Gastrocnemius medialis (tissue), 4 donors: ENCODE measurements at regions not wholly inside any gene's neighbourhood (a gene's known extent, or its start where the extent isn't known, plus 50 kb on each side); places are given as distances from the start of the nearest gene placed in this dataset.

Experiments used
- ATAC-seq, 2 donors: fragments of 150-250 bp; one replicate each; pipeline ENCODE4 v1.9.1; 2016
- DNase-seq, 2 donors: peaks; one replicate each; pipeline ENCODE4 v3.0.0-alpha.2; 2019
- H3K27ac ChIP-seq, 4 donors: fragments of 200-600 bp; sonication (generic); 1 replicate in 1 of 4; 2 replicates in 3 of 4; pipeline ENCODE4 v1.5.1; 2016 to 2018; ENCODE audit warnings: mild to moderate bottlenecking in 2 of 4, moderate library complexity in 1 of 4
- H3K27me3 ChIP-seq, 3 donors: fragments of 200-600 bp; sonication (generic) in 2 of 3; 1 replicate in 1 of 3; 2 replicates in 2 of 3; pipeline versions ENCODE4 v1.5.1 to v1.6.0; 2016 to 2019; ENCODE audit warnings: mild to moderate bottlenecking in 1 of 3, moderate library complexity in 1 of 3
- H3K36me3 ChIP-seq, 2 donors: fragments of 200-600 bp; sonication (generic) in 1 of 2; one replicate each; pipeline ENCODE4 v1.5.1; 2017 to 2018
- H3K4me1 ChIP-seq, 2 donors: fragments of 200-600 bp; sonication (generic) in 1 of 2; one replicate each; pipeline ENCODE4 v1.5.1; 2016 to 2017; ENCODE audit warnings: mild to moderate bottlenecking in 2 of 2
- H3K4me3 ChIP-seq, 4 donors: fragments of 200-600 bp; sonication (generic) in 3 of 4; 1 replicate in 1 of 4; 2 replicates in 3 of 4; pipeline ENCODE4 v1.5.1; 2016 to 2019; ENCODE audit warnings: mild to moderate bottlenecking in 2 of 4
- H3K9me3 ChIP-seq, 3 donors: fragments of 200-600 bp; sonication (generic) in 2 of 3; 1 replicate in 1 of 3; 2 replicates in 2 of 3; pipeline ENCODE4 v1.5.1; 2016 to 2019
- CTCF ChIP-seq, 5 experiments: fragments of 450-650 bp in 3 of 5; fragments of 200-600 bp in 2 of 5; sonication (generic) in 2 of 5; IDR thresholded peaks in 4 of 5; conservative IDR thresholded peaks in 1 of 5; 1 replicate in 4 of 5; 2 replicates in 1 of 5; pipeline ENCODE4 v1.5.1; 2016 to 2019; ENCODE audit warnings: antibody characterized with exemption in 5 of 5, mild to moderate bottlenecking in 3 of 5, moderate library complexity in 3 of 5
- POLR2A ChIP-seq, 2 donors: fragments of 450-650 bp; IDR thresholded peaks; one replicate each; pipeline ENCODE4 v1.6.1; 2017; ENCODE audit warnings: antibody characterized with exemption in 2 of 2, mild to moderate bottlenecking in 2 of 2, moderate library complexity in 2 of 2
- in situ Hi-C, 4 donors: fragments of 200-750 bp; cut with MboI; loops; one replicate each; pipeline versions ENCODE4 v1.15.0 to v1.8.0; 2017; ENCODE audit warnings: low sequenced_read_pairs in 4 of 4
- intact Hi-C: fragments of 100-400 bp; cut with DNase I; formaldehyde crosslinking; loops from one replicate; pipeline ENCODE4 v1.15.1; 2023; ENCODE audit warnings: low total_unique reads

GRCh38 chr17:72301887-72302286 is 181.1 kb downstream of the SOX9 start:
- no peaks in the 10 kb centered on the region for H3K4me1 ChIP-seq
- in situ Hi-C loops (loop anchor here in 1 of 4 donors (10.0 kb wide), 1 partner anchor 63 kb away; no protein-coding TSS in a partner anchor), intact Hi-C loops (no loop called here)
- DNase-seq = no peak
- no peak overlapping the region for H3K27ac ChIP-seq
- no peaks in the 10 kb centered on the region for H3K9me3 ChIP-seq
- no peak for ATAC-seq
- no peak overlapping the region for H3K4me3 ChIP-seq
- TF ChIP-seq POLR2A (IDR thresholded peaks at IDR 0.05) (no peak), CTCF (IDR thresholded peaks at IDR 0.05 in 4 of 5, conservative IDR thresholded peaks at IDR 0.05 in 1 of 5) (no peak)
- H3K36me3 ChIP-seq = no peaks in the 10 kb centered on the region
- H3K27me3 ChIP-seq = no peaks in the 10 kb centered on the region

- no peak for ATAC-seq
- no peak for TF ChIP-seq CTCF (IDR thresholded peaks at IDR 0.05 in 4 of 5, conservative IDR thresholded peaks at IDR 0.05 in 1 of 5)
- no peak for TF ChIP-seq POLR2A (IDR thresholded peaks at IDR 0.05)
- no peak overlapping the region for H3K27ac ChIP-seq
- in situ Hi-C loops = loop anchor here in 1 of 4 donors (10.0 kb wide), 1 partner anchor 62 kb away; no protein-coding TSS in a partner anchor
- no peaks in the 10 kb centered on the region for H3K36me3 ChIP-seq
- intact Hi-C loops = no loop called here
- no peaks in the 10 kb centered on the region for H3K4me1 ChIP-seq
- no peak for DNase-seq
- no peaks in the 10 kb centered on the region for H3K9me3 ChIP-seq
- no peak overlapping the region for H3K4me3 ChIP-seq
- H3K27me3 ChIP-seq = no peaks in the 10 kb centered on the region
Measured at GRCh38 chr17:72302735-72303134, 181.9 kb downstream of the SOX9 start.

- Histone ChIP-seq H3K27ac (no peak overlapping the region), H3K27me3 (no peaks in the 10 kb centered on the region), H3K4me3 (no peak overlapping the region), H3K4me1 (no peaks in the 10 kb centered on the region), H3K36me3 (no peaks in the 10 kb centered on the region), H3K9me3 (no peaks in the 10 kb centered on the region)
- no peak for TF ChIP-seq CTCF (IDR thresholded peaks at IDR 0.05 in 4 of 5, conservative IDR thresholded peaks at IDR 0.05 in 1 of 5)
- TF ChIP-seq POLR2A (IDR thresholded peaks at IDR 0.05) = no peak
- no peak for ATAC-seq
- in situ Hi-C loops = loop anchor here in 1 of 4 donors (10.0 kb wide), 1 partner anchor 61 kb away; no protein-coding TSS in a partner anchor
- intact Hi-C loops = no loop called here
- DNase-seq = no peak
Measured at GRCh38 chr17:72303787-72304733, 183.2 kb downstream of the SOX9 start.

- in situ Hi-C loops (loop anchor here in 1 of 4 donors (10.0 kb wide), 1 partner anchor 60 kb away; no protein-coding TSS in a partner anchor), intact Hi-C loops (no loop called here)
- no peaks in the 10 kb centered on the region for H3K27me3 ChIP-seq
- no peak for TF ChIP-seq POLR2A (IDR thresholded peaks at IDR 0.05)
- TF ChIP-seq CTCF (IDR thresholded peaks at IDR 0.05 in 4 of 5, conservative IDR thresholded peaks at IDR 0.05 in 1 of 5) = no peak
- H3K4me1 ChIP-seq = no peaks in the 10 kb centered on the region
- no peaks in the 10 kb centered on the region for H3K9me3 ChIP-seq
- DNase-seq (no peak), ATAC-seq (no peak)
- H3K4me3 ChIP-seq = no peak overlapping the region
- no peak overlapping the region for H3K27ac ChIP-seq
- no peaks in the 10 kb centered on the region for H3K36me3 ChIP-seq
Measured at GRCh38 chr17:72304859-72305258, 184.0 kb downstream of the SOX9 start.
